Loucy (cell line): ENCODE measurements at regions not wholly inside any gene's neighbourhood (a gene's known extent, or its start where the extent isn't known, plus 50 kb on each side); places are given as distances from the start of the nearest gene placed in this dataset.

Experiments used
- H2AFZ ChIP-seq: fragments of 200-600 bp; sonication (generic); 2 replicates; pipeline ENCODE4 v1.6.0; 2016; ENCODE audit warnings: antibody characterized with exemption, mild to moderate bottlenecking, low read length, moderate library complexity
- H3F3A ChIP-seq: fragments of 200-600 bp; 2 replicates; pipeline ENCODE4 v1.6.0; 2016; ENCODE audit warnings: antibody characterized with exemption, low read depth, mild to moderate bottlenecking
- H3K27me3 ChIP-seq: fragments of 200-600 bp; sonication (generic); 2 replicates; pipeline ENCODE4 v1.6.1; 2014; ENCODE audit warnings: low read length, mild to moderate bottlenecking; ENCODE audit not compliant: insufficient read depth, poor library complexity, severe bottlenecking
- H3K36me3 ChIP-seq: fragments of 200-600 bp; sonication (generic); 2 replicates; pipeline ENCODE4 v1.6.1; 2016; ENCODE audit warnings: low read length; ENCODE audit not compliant: insufficient read depth
- H3K4me1 ChIP-seq: fragments of 200-600 bp; sonication (generic); 2 replicates; pipeline ENCODE4 v1.5.1; 2014; ENCODE audit warnings: low read length, mild to moderate bottlenecking; ENCODE audit not compliant: insufficient read depth, poor library complexity, severe bottlenecking
- H3K4me2 ChIP-seq: fragments of 200-600 bp; sonication (generic); 2 replicates; pipeline ENCODE4 v1.6.0; 2014; ENCODE audit warnings: antibody characterized with exemption, low read length, low read depth, mild to moderate bottlenecking; ENCODE audit not compliant: poor library complexity, severe bottlenecking
- H3K4me3 ChIP-seq: fragments of 200-600 bp; sonication (generic); 2 replicates; pipeline ENCODE4 v1.5.1; 2014; ENCODE audit warnings: low read length, mild to moderate bottlenecking, mixed read lengths; ENCODE audit not compliant: poor library complexity, severe bottlenecking
- H3K79me2 ChIP-seq: fragments of 200-600 bp; sonication (generic); 2 replicates; pipeline ENCODE4 v1.6.1; 2014; ENCODE audit warnings: low read length; ENCODE audit not compliant: insufficient read depth
- H3K9ac ChIP-seq: fragments of 200-600 bp; sonication (generic); 2 replicates; pipeline ENCODE4 v1.6.0; 2014; ENCODE audit warnings: mild to moderate bottlenecking, low read depth, low read length, moderate library complexity; ENCODE audit not compliant: poor library complexity, severe bottlenecking
- H3K9me2 ChIP-seq: fragments of 200-600 bp; sonication (generic); replicated peaks from 2 replicates; pipeline ENCODE4 v1.6.1; 2016; ENCODE audit warnings: low read depth, low read length, mixed read lengths
- H3K9me3 ChIP-seq: fragments of 200-600 bp; sonication (generic); 2 replicates; pipeline ENCODE4 v1.6.1; 2014; ENCODE audit warnings: mild to moderate bottlenecking, antibody characterized with exemption, low read length, low read depth; ENCODE audit not compliant: insufficient read depth
- H4K20me1 ChIP-seq: fragments of 200-600 bp; sonication (generic); 2 replicates; pipeline ENCODE4 v1.6.0; 2014; ENCODE audit warnings: antibody characterized with exemption, low read length, mild to moderate bottlenecking; ENCODE audit not compliant: insufficient read depth, poor library complexity, severe bottlenecking
- EZH2phosphoT487 ChIP-seq: fragments of 200-600 bp; IDR thresholded peaks from 2 replicates; pipeline ENCODE4 v1.6.1; 2018; ENCODE audit warnings: antibody characterized with exemption, mild to moderate bottlenecking, moderate library complexity, borderline replicate concordance
- TF ChIP-seq, protein P1 (sequence below): fragments of 200-600 bp; sonication (generic); conservative IDR thresholded peaks from 2 replicates; pipeline ENCODE4 v1.5.1; 2014; ENCODE audit warnings: mild to moderate bottlenecking, antibody characterized with exemption, low read length

DNA sequence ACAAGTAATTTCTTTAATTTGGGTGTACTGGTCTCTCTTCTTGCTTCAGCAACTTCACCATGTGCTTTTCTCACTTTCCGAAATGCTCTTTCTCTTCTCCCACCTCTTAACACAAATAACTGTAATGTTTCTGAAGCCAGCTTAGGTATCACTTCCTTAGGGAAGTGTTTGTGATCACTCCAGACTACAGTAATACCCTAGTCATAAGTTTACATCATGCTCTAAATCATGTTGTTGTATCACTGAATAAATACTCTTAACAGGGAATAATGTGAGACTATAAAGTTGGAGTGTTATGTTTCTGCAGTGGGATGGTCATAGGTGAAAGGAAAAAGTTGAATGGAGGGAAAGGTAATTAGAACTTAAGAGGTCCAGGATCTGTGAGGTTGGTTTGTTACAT lies 712.3 kb downstream of the C4orf33 start:
- no peaks in the 10 kb centered on the region for H3F3A ChIP-seq
- H3K36me3 ChIP-seq, result no peaks in the 10 kb centered on the region
- H3K9ac ChIP-seq, result no peak overlapping the region
- no peak overlapping the region for H3K4me2 ChIP-seq
- TF ChIP-seq EZH2phosphoT487, result no peak
- TF ChIP-seq, protein P1, sequence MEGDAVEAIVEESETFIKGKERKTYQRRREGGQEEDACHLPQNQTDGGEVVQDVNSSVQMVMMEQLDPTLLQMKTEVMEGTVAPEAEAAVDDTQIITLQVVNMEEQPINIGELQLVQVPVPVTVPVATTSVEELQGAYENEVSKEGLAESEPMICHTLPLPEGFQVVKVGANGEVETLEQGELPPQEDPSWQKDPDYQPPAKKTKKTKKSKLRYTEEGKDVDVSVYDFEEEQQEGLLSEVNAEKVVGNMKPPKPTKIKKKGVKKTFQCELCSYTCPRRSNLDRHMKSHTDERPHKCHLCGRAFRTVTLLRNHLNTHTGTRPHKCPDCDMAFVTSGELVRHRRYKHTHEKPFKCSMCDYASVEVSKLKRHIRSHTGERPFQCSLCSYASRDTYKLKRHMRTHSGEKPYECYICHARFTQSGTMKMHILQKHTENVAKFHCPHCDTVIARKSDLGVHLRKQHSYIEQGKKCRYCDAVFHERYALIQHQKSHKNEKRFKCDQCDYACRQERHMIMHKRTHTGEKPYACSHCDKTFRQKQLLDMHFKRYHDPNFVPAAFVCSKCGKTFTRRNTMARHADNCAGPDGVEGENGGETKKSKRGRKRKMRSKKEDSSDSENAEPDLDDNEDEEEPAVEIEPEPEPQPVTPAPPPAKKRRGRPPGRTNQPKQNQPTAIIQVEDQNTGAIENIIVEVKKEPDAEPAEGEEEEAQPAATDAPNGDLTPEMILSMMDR, result no peak
- no peaks in the 10 kb centered on the region for H4K20me1 ChIP-seq
- no peaks in the 10 kb centered on the region for H3K4me1 ChIP-seq
- no peak overlapping the region for H2AFZ ChIP-seq
- H3K9me2 ChIP-seq, result no peaks in the 10 kb centered on the region
- H3K4me3 ChIP-seq, result no peak overlapping the region
- H3K9me3 ChIP-seq, result no peaks in the 10 kb centered on the region
- H3K79me2 ChIP-seq, result no peaks in the 10 kb centered on the region
- H3K27me3 ChIP-seq, result no peaks in the 10 kb centered on the region

DNA sequence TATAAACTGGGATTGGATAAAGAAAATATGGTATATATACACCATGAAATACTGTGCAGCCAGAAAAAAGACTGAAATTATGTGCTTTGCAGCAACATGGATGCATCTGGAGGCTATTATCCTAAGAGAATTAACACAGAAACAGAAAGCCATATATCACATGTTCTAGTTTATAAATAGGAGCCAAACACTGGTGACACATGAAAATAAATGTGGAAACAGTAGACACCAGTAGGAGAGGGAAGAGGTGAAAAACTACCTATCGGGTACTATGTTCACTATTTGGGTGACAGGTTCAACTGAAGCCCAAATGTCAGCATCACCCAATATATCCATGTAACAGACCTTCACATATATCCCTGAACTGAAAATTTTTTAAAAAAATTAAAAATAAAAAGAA lies 725.1 kb downstream of the C4orf33 start:
- H3K79me2 ChIP-seq, result no peaks in the 10 kb centered on the region
- H3K4me1 ChIP-seq, result no peaks in the 10 kb centered on the region
- no peak overlapping the region for H3K4me3 ChIP-seq
- H2AFZ ChIP-seq, result no peak overlapping the region
- no peak overlapping the region for H3K9ac ChIP-seq
- no peaks in the 10 kb centered on the region for H3K36me3 ChIP-seq
- no peaks in the 10 kb centered on the region for H3K9me3 ChIP-seq
- H3F3A ChIP-seq, result no peaks in the 10 kb centered on the region
- TF ChIP-seq, protein P1, result no peak
- no peak for TF ChIP-seq EZH2phosphoT487
- no peaks in the 10 kb centered on the region for H3K27me3 ChIP-seq
- H3K4me2 ChIP-seq, result no peak overlapping the region
- no peaks in the 10 kb centered on the region for H4K20me1 ChIP-seq
- H3K9me2 ChIP-seq, result no peaks in the 10 kb centered on the region

DNA sequence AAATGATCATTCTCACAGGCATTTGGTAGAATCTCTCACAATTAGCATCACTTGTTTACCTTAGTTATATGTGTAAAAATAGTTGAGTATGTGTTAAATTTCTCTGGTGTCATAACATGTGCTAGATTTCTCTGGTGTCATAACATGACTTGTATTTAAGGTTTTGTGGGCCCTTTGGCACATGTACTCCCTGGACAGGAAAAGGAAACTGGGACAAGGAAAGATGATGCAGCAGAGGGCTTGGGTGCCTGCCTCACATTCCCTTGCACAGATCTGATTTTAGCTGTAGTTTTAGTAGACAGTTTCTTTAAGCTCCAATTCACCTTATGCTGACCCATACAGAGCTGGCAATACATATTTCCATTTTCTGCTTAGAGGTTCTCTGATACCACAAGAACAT lies 726.0 kb downstream of the C4orf33 start:
- Histone ChIP-seq H4K20me1 (no peaks in the 10 kb centered on the region), H3K9ac (no peak overlapping the region), H2AFZ (no peak overlapping the region), H3K4me3 (no peak overlapping the region), H3F3A (no peaks in the 10 kb centered on the region), H3K9me3 (no peaks in the 10 kb centered on the region), H3K9me2 (no peaks in the 10 kb centered on the region), H3K4me2 (no peak overlapping the region), H3K36me3 (no peaks in the 10 kb centered on the region), H3K79me2 (no peaks in the 10 kb centered on the region), H3K4me1 (no peaks in the 10 kb centered on the region), H3K27me3 (no peaks in the 10 kb centered on the region)
- TF ChIP-seq EZH2phosphoT487, result no peak
- TF ChIP-seq, protein P1, result no peak
